Progenitor cell of endocrine pancreas (in vitro differentiated cells): ENCODE measurements at regions not wholly inside any gene's neighbourhood (a gene's known extent, or its start where the extent isn't known, plus 50 kb on each side); places are given as distances from the start of the nearest gene placed in this dataset.

Source experiments
- DNase-seq: peaks from one replicate; pipeline ENCODE4 v3.0.0; 2021; ENCODE audit warnings: low spot score; ENCODE audit not compliant: unreplicated experiment
- H3K27ac Mint-ChIP-seq: 2 replicates; pipeline ENCODE4 v1.8.0; 2021; ENCODE audit warnings: mild to moderate bottlenecking, moderate library complexity, mixed read lengths
- H3K27me3 Mint-ChIP-seq: 2 replicates; pipeline ENCODE4 v1.8.0; 2021; ENCODE audit warnings: mixed read lengths
- H3K36me3 Mint-ChIP-seq: 2 replicates; pipeline ENCODE4 v1.8.0; 2022; ENCODE audit warnings: mixed read lengths; ENCODE audit not compliant: insufficient read depth
- H3K4me1 Mint-ChIP-seq: 2 replicates; pipeline ENCODE4 v1.8.0; 2021; ENCODE audit warnings: low read depth, mixed read lengths
- H3K4me3 Mint-ChIP-seq: 2 replicates; pipeline ENCODE4 v1.8.0; 2021; ENCODE audit warnings: low read depth, mild to moderate bottlenecking, moderate library complexity, mixed read lengths
- H3K9me3 Mint-ChIP-seq: 2 replicates; pipeline ENCODE4 v1.8.0; 2021; ENCODE audit warnings: low read depth, mixed read lengths
- TF ChIP-seq, protein P1 (sequence below): fragments of 200-600 bp; sonication (generic); IDR thresholded peaks from one replicate; pipeline ENCODE4 v1.5.0; 2021; ENCODE audit warnings: antibody characterized with exemption, mild to moderate bottlenecking; ENCODE audit not compliant: unreplicated experiment

DNA sequence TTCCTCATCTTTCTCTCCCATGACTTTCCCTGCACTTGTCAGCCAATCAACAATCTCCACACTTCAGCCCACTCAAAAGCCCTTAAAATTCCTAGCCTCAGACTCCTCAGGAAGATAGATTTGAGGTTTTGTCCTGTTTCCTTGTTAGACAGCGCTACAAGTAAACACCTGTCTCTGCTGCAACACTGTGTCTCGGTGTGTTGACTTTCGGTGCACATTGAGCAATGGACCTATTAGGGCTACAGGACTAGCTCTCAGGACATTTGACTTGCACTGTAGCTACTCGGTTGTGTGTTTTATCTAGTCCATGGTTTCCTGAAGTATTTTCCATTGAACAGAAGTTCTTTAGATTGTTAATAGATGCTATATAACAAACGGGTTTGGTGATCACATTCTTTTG is 140.9 kb upstream of the XPO1 start:
- H3K36me3 Mint-ChIP-seq, result no peaks in the 10 kb centered on the region
- DNase-seq, result no peak
- no peaks in the 10 kb centered on the region for H3K4me1 Mint-ChIP-seq
- H3K9me3 Mint-ChIP-seq, result peaks cover 30% of the 10 kb centered on the region
- TF ChIP-seq, protein P1, sequence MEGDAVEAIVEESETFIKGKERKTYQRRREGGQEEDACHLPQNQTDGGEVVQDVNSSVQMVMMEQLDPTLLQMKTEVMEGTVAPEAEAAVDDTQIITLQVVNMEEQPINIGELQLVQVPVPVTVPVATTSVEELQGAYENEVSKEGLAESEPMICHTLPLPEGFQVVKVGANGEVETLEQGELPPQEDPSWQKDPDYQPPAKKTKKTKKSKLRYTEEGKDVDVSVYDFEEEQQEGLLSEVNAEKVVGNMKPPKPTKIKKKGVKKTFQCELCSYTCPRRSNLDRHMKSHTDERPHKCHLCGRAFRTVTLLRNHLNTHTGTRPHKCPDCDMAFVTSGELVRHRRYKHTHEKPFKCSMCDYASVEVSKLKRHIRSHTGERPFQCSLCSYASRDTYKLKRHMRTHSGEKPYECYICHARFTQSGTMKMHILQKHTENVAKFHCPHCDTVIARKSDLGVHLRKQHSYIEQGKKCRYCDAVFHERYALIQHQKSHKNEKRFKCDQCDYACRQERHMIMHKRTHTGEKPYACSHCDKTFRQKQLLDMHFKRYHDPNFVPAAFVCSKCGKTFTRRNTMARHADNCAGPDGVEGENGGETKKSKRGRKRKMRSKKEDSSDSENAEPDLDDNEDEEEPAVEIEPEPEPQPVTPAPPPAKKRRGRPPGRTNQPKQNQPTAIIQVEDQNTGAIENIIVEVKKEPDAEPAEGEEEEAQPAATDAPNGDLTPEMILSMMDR, result no peak
- H3K27me3 Mint-ChIP-seq, result no peaks in the 10 kb centered on the region
- H3K4me3 Mint-ChIP-seq, result no peak overlapping the region
- no peak overlapping the region for H3K27ac Mint-ChIP-seq

DNA sequence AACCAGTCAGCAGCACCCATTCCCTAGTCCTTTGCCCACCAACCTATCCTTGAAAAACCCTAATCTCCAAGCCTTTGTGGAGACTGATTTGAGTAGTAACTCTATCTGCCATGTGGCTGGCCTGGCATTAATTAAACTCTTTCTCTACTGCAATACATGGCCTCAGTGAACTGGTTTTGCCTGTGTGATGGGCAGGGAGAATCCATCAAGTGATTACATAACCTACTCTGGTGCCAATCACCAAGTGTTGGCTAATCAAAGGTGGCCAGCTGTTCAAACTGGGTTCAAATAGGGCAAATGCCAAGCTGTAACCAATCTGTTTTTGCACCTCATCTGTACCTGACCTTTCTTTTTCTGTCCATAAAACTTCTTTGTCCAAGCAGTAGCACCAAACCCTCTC is 139.8 kb upstream of the XPO1 start:
- Mint-ChIP-seq H3K27ac (no peak overlapping the region), H3K9me3 (peaks cover 31% of the 10 kb centered on the region), H3K36me3 (no peaks in the 10 kb centered on the region), H3K4me3 (no peak overlapping the region), H3K27me3 (no peaks in the 10 kb centered on the region), H3K4me1 (no peaks in the 10 kb centered on the region)
- TF ChIP-seq, protein P1, result no peak
- no peak for DNase-seq

DNA sequence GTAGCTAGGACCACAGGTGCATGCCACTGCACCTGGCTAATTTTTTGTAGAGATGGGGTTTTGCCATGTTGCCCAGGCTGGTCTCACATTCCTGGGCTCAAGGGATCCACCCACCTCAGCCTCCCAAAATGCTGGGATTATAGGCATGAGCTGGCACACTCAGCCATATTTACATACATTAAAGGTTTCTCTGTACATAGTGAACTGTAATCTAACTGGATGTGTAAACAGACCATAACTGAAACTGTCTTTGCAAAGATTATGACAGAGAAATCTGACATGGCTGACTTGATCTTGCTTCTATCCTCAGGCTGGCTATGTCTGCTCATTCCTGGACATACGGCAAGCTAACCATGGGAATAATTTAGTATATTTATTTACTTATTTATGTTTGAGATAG is 139.2 kb upstream of the XPO1 start:
- Mint-ChIP-seq H3K4me1 (no peaks in the 10 kb centered on the region), H3K36me3 (no peaks in the 10 kb centered on the region), H3K27me3 (no peaks in the 10 kb centered on the region), H3K9me3 (peaks cover 31% of the 10 kb centered on the region), H3K4me3 (no peak overlapping the region), H3K27ac (no peak overlapping the region)
- TF ChIP-seq, protein P1, result no peak
- DNase-seq, result no peak

DNA sequence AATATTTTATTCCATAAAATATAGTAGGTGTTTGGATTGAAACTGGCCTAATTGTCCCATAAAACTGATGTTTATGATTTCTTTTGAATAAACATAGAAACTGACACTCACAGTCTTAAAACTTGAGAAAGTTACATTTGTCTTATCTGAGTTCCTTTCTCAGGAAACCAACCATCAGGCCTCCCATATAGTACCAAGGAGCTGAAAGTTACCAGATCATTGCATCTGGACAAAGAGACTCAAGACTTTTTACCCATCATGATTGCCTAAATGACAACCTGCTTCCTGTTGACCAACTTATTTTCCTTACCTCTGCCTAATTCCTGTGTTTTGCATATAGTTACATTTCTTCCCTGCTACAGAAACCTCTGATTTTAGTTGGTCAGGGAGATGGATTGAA is 137.0 kb upstream of the XPO1 start:
- H3K27ac Mint-ChIP-seq, result no peak overlapping the region
- H3K9me3 Mint-ChIP-seq, result peaks cover 31% of the 10 kb centered on the region
- H3K4me1 Mint-ChIP-seq, result peaks cover 19% of the 10 kb centered on the region
- H3K4me3 Mint-ChIP-seq, result no peak overlapping the region
- DNase-seq, result no peak
- H3K27me3 Mint-ChIP-seq, result no peaks in the 10 kb centered on the region
- H3K36me3 Mint-ChIP-seq, result no peaks in the 10 kb centered on the region
- TF ChIP-seq, protein P1, result no peak

DNA sequence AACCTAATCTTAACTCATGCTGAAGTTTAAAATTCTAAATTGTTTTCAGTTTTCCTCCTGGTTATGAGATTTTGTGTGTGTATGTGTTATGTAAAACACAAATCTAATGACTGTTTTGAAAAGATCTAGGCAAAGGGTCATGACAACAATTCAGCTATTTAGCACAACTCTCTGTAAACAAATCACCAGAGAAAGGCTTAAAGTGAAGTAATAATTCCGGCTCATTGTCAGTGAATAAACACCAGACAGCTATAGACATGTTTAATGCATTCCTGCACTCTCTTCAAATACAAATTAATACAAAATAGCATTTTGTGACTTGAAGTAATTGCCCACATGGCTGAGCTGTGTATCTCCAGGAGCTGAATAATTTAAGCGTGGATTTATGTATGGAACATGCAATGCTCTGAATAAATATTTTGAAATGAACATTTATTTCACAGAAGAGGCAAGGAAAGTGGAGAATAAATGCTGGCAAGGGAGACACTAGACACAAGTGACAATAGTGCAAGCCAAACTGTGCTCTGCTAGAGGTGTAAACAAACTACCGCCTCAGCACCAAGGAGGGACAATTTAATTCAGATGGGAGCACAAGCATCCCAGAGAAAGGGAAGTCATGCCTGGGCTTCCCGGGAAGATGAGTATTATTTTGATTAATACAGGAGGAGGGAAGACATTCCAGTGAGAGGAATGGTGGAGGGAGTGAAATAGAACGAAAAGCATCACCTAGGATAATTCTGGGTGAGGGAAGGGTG is 133.6 kb upstream of the XPO1 start:
- H3K36me3 Mint-ChIP-seq, result no peaks in the 10 kb centered on the region
- H3K27ac Mint-ChIP-seq, result peak overlapping the region; percentile 74
- H3K27me3 Mint-ChIP-seq, result no peaks in the 10 kb centered on the region
- H3K9me3 Mint-ChIP-seq, result peaks cover 21% of the 10 kb centered on the region
- H3K4me3 Mint-ChIP-seq, result no peak overlapping the region
- peaks cover 20% of the 10 kb centered on the region for H3K4me1 Mint-ChIP-seq
- DNase-seq, result no peak
- TF ChIP-seq, protein P1, result no peak
